ENCODE measurements at regions not wholly inside any gene's neighbourhood (a gene's known extent, or its start where the extent isn't known, plus 50 kb on each side); places are given as distances from the start of the nearest gene placed in this dataset.
"Not testable (repeated sequence)": the region's sequence is repeated elsewhere in the genome, so short reads cannot be mapped to it uniquely, and the experiment has no call there.

DNA sequence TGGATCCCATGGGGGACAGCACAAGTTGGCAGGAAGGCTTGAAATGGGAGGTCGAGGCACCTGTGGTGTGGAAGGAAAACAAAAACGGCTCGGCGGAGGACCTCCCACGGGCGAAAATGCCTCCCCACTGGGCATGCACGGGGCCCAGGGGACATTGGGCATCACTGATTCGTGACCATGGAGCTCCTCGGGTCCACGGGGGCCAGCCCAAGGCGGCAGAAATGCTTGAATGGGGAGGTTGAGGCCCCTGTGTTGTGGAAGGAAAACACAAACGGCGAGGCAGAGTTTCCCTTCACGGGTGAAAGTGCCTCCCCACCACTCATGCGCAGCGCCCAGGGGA is 376.0 kb downstream of the ALG10 start:
- peak in 1 of 2 donors; percentile 4 for DNase-seq

DNA sequence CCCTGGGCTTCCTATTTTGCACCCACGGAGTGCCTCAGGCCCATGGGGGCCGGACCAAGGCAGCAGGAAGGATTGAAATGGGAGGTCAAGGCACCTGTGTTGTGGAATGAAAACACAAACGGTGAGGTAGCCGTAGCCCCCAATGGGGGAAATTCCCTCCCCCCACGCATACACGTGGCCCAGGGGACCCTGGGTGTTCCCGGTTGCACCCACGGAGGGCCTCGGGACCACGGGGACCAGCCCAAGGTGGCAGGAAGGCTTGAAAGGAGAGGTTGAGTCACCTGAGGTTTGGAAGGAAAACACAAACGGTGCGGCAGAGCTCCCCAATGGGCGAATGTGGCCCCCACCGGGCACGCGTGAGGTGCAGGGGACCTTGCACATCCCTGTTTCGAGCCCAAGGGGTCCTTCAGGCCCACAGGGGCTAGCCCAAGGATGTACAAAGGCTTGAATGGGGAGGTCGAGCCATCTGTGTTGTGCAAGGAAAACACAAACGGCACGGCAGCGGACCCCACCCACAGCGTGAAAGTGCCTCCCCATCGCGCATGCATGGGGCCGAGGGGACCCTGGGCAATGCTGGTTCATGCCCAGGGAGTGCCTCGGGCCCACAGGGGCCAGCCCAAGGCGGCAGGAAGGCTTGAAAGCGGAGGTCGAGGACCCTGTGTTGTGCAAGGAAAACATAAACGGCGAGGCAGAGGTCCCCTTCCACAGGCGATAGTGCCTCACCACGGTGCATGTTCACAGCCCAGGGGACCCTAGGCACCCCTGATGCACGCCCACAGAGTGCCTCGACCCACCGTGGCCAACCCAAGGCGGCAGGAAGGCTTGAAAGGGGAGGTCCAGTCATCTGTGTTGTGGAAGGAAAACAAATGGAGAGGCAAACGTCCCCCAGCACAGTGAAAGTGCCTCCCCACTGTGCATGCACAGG is 376.7 kb downstream of the ALG10 start:
- peak in 1 of 2 donors; percentile 6 for DNase-seq

DNA sequence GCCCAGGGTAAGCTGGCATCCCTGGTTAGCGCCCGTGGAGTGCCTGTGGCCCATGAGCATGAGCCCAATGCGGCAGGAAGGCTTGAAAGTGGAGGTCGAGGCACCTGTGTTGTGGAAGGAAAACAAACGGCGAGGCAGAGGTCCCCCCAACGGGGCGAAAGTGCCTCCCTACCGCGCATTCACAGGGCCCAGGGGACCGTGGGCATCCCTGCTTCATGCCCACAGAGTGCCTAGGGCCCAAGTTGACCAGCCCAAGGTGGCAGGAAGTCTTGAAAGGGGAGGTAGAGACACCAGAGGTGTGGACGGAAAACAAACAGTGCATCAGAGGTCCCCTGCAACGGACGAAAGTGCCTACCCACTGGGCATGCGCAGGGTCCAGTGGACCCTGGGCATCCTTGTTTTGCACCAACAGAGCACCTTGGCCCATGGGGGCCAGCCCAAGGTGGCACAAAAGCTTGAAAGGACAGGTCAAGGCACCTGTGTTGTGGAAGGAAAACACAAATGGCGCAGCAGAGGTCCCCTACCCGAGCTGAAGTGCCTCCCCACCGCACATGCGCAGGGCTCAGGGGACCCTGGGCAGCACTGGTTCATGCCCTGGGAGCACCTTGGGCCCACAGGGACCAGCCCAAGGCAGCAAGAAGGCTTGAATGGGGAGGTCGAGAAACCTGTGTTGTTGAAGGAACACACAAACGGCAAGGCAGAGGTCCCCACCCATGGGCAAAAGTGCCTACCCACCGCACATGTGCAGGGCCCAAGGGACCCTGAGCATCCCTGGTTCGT is 377.5 kb downstream of the ALG10 start:
- DNase-seq = peak in 1 of 2 donors; percentile 11

- peak in 1 of 2 donors; percentile 8 for DNase-seq
These were observed 378.1 kb downstream of the ALG10 start for GRCh38 chr12:34400411-34400881.

GRCh38 chr12:34400986-34401658 is 378.8 kb downstream of the ALG10 start:
- peak in 1 of 2 donors; percentile 8 for DNase-seq

GRCh38 chr12:34401659-34402227 is 379.4 kb downstream of the ALG10 start:
- peak in 1 of 2 donors; percentile 4 for DNase-seq

GRCh38 chr12:34402228-34402898 is 380.1 kb downstream of the ALG10 start:
- peak in 1 of 2 donors; percentile 12 for DNase-seq

DNA sequence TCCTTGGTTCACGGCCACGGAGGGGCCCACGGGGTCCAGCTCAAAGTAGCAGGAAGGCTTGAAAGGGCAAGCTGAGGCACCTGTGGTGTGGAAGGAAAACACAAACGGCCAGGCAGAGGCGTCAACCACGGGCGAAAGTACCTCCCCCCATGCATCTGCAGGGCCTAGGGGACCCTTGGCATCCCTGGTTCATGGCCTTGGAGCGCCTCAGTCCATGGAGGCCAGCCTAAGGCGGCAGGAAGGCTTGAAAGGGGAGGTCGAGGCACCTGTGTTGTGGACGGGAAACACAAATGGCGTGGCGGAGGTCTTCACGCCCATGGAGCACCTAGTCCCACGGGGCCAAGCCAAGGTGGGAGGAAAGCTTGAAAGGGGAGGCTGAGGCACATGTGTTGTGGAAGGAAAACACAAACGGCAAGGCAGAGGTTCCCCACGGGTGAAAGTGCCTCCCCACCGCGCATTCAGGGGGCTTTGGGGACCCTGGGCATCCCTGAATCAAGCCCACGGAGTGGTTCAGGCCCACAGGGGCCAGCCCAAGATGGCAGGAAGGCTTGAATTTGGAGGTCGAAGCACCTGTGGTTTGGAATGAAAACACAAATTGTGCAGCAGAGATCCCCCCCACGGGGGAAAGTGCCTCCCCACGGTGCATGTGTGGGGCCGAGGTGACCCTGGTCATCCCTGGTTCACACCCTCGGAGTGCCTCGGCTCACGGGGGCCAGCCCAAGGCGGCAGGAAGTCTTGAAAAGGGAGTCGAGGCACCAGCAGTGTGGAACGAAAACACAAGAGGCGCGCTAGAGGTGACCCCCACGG is 380.8 kb downstream of the ALG10 start:
- DNase-seq = peak in 1 of 2 donors; percentile 6

DNA sequence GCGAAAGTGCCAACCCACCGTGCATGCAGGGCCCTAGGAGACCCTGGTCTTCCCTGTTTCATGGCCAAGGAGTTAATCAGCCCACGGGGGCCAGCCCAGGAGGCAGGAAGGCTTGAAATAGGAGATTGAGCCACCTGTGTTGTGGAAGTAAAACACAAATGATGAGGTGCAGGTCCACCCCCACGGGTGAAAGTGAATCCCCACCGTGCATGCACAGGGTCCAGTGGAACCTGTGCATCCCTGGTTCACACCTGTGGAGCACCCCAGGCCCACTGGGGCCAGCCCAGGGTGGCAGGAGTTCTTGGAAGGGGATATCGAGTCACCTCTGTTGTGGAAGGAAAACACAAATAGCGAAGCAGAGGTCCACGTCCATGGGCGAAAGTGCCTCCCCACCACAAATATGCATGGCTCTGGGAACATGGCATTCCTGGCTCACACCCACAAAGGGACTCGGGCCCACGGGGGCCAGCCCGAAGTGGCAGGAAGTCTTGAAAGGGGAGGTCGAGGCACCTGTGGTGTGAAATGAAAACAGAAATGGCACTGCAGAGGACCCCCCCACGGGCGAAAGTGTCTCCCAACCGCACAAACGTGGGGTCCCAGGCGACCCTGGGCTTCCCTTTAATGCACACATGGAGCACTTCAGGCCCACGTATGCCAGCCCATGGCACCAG is 381.5 kb downstream of the ALG10 start:
- DNase-seq = peak in 1 of 2 donors; percentile 8

- peak in 1 of 2 donors; percentile 9 for DNase-seq
These were observed 382.3 kb downstream of the ALG10 start for GRCh38 chr12:34404377-34405285.

DNA sequence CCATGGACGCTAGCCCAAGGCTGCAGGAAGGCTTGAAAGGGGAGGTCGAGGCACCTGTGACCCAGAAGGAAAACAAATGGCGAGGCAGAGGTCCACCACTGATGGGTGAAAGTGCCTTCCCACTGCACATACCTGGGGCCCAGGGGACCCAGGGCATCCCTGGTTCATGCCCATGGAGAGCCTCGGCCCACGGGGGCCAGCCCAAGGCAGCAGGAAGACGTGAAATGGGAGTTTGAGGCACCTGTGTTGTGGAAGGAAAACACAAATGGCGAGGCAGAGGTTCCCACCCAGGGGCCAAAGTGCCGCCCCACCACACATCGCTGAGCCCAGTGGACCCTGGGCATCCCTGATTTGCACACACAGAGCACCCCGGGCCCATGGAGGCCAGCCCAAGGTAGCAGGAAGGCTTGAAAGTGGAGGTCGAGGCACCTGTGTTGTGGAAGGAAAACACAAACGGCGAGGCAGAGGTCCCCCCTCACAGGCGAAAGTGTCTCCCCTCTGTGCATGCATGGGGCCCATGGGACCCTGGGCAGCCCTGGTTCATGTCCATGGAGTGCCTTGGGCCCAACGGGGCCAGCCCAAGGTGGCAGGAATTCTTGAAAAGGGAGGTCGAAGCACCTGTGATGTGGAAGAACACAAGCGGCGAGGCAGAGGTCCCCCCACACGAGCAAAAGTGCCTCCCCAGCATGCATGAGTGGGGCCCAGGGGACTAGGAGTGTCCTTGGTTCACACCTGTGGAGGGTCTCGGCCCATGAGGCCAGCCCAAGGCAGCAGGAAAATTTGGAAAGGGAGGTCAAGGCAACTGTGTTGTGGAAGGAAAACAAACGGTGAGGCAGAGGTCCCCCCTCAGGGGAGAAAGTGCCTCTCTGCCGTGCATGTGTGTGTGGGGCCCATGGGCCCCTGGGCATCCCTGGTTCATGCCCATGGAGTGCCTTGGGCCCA is 383.3 kb downstream of the ALG10 start:
- DNase-seq = peak in 1 of 2 donors; percentile 6

DNA sequence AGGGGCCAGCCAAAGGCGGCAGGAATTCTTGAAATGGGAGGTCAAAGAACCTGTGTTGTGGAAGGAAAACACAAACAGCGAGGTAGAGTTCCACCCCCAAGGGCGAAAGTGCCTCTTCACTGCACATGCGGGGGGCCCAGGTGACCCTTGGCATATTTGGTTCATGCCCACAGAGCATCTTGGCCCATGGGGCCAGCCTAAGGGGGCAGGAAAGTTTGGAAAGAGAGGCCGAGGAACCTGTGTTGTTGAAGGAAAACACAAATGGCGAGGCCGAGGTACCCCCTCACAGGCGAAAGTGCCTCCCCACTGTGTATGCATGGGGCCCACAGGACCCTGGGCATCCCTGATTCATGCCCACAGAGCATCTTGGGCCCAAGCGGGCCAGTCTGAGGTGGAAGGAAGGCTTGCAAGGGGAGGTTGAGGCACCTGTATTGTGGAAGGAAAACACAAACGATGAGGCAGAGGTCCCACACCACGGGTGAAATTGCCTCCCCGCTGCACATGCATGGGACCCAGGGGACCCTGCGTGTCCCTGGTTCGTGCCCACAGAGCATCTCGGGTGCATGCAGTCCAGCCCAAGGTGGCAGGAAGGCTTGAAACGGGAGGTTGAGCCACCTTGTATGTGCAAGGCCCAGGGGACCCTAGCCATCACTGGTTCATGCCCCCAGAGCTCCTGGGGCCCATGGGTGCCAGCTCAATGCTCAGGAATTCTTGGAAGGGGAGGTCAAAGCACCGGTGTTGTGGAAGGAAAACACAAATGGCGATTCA is 384.1 kb downstream of the ALG10 start:
- DNase-seq = no peak

- DNase-seq = no peak
These were observed 384.7 kb downstream of the ALG10 start for GRCh38 chr12:34406996-34407300.

- DNase-seq = no peak
These were observed 385.5 kb downstream of the ALG10 start for GRCh38 chr12:34407813-34408212.

- DNase-seq = not testable (repeated sequence)
These were observed 409.2 kb downstream of the ALG10 start for GRCh38 chr12:34431509-34431908.

Measured in stimulated activated CD4-positive, alpha-beta T cell treated with anti-CD3 and anti-CD28 coated beads, Interleukin-2, amount 100 ng/mL, for 24 hours (primary cell).